Endothelial cell of umbilical vein (primary cell): ENCODE measurements at regions not wholly inside any gene's neighbourhood (a gene's known extent, or its start where the extent isn't known, plus 50 kb on each side); places are given as distances from the start of the nearest gene placed in this dataset.

Experiments used
- EZH2 ChIP-seq: IDR thresholded peaks from 2 replicates; pipeline ENCODE4 v1.6.1; 2012; ENCODE audit warnings: borderline replicate concordance, low read depth, mild to moderate bottlenecking, moderate library complexity, low read length, inconsistent platforms; ENCODE audit not compliant: severe bottlenecking
- FOS ChIP-seq: IDR thresholded peaks from 2 replicates; pipeline ENCODE4 v1.6.1; 2011; ENCODE audit warnings: mild to moderate bottlenecking, low read length, moderate library complexity, borderline replicate concordance; ENCODE audit not compliant: insufficient read depth
- GATA2 ChIP-seq: IDR thresholded peaks from 2 replicates; pipeline ENCODE4 v1.7.0; 2011; ENCODE audit warnings: low read depth, mild to moderate bottlenecking, moderate library complexity, mixed read lengths, low read length; ENCODE audit not compliant: insufficient read length, insufficient read depth
- JUN ChIP-seq: IDR thresholded peaks from 2 replicates; pipeline ENCODE4 v1.6.1; 2011; ENCODE audit warnings: borderline replicate concordance, low read depth; ENCODE audit not compliant: insufficient read length, insufficient read depth
- MAX ChIP-seq: IDR thresholded peaks from 2 replicates; pipeline ENCODE4 v1.6.1; 2011; ENCODE audit not compliant: insufficient read depth, insufficient read length
- MYC ChIP-seq: IDR thresholded peaks from one replicate; pipeline ENCODE4 v1.6.1; 2011; ENCODE audit warnings: mild to moderate bottlenecking, low read depth, low read length
- POLR2A ChIP-seq: IDR thresholded peaks from 2 replicates; pipeline ENCODE4 v1.6.1; 2012; ENCODE audit warnings: low read depth, mild to moderate bottlenecking, control low read depth, low read length
- POLR2AphosphoS5 ChIP-seq: IDR thresholded peaks from 2 replicates; pipeline ENCODE4 v1.6.1; 2012; ENCODE audit warnings: low read depth, mild to moderate bottlenecking, control low read depth, low read length, moderate library complexity; ENCODE audit not compliant: insufficient read depth
- TF ChIP-seq, protein P1 (sequence below), 2 donors: IDR thresholded peaks; 1 replicate in 1 of 2; 2 replicates in 1 of 2; pipeline ENCODE4 v1.5.1; 2011; ENCODE audit warnings: low read length in 2 of 2, mild to moderate bottlenecking in 2 of 2, moderate library complexity in 2 of 2, control low read depth in 1 of 2, inconsistent platforms in 1 of 2, low read depth in 1 of 2; ENCODE audit not compliant: insufficient read depth in 1 of 2; ENCODE audit errors: extremely low read depth in 1 of 2

- TF ChIP-seq POLR2AphosphoS5 (no peak), POLR2A (no peak), MAX (no peak), FOS (no peak), EZH2 (no peak), MYC (no peak), JUN (no peak), GATA2 (no peak)
- TF ChIP-seq, protein P1, sequence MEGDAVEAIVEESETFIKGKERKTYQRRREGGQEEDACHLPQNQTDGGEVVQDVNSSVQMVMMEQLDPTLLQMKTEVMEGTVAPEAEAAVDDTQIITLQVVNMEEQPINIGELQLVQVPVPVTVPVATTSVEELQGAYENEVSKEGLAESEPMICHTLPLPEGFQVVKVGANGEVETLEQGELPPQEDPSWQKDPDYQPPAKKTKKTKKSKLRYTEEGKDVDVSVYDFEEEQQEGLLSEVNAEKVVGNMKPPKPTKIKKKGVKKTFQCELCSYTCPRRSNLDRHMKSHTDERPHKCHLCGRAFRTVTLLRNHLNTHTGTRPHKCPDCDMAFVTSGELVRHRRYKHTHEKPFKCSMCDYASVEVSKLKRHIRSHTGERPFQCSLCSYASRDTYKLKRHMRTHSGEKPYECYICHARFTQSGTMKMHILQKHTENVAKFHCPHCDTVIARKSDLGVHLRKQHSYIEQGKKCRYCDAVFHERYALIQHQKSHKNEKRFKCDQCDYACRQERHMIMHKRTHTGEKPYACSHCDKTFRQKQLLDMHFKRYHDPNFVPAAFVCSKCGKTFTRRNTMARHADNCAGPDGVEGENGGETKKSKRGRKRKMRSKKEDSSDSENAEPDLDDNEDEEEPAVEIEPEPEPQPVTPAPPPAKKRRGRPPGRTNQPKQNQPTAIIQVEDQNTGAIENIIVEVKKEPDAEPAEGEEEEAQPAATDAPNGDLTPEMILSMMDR (IDR thresholded peaks at IDR 0.05; ENCODE audit: extremely low read depth in 1 of 2, insufficient read depth in 1 of 2, low read depth in 1 of 2, low read length in 2 of 2) = no peak
Measured at GRCh38 chr7:126202177-126202576, 1050.6 kb downstream of the GRM8 start.
